H1 (cell line): ENCODE measurements at regions not wholly inside any gene's neighbourhood (a gene's known extent, or its start where the extent isn't known, plus 50 kb on each side); places are given as distances from the start of the nearest gene placed in this dataset.

Experiments
- CTCF ChIA-PET: fragments of 300-600 bp; sonication (Branson Sonifier 250); formaldehyde crosslinking; loops from one replicate; lab custom pipeline; 2021; ENCODE audit not compliant: partially characterized antibody; lab: Charles Lee
- POLR2A ChIA-PET: fragments of 300-600 bp; sonication (Branson Sonifier 250); formaldehyde crosslinking; loops from one replicate; lab custom pipeline; 2021; ENCODE audit warnings: inconsistent platforms; ENCODE audit not compliant: partially characterized antibody; lab: Charles Lee
- DNase-seq, 2 experiments: peaks; one replicate each; pipeline versions ENCODE4 v3.0.0 to v3.0.0-alpha.2; 2010 to 2022; ENCODE audit warnings: low spot score in 2 of 2, low read depth in 1 of 2, mixed read lengths in 1 of 2
- FAIRE-seq: peaks from 2 replicates; lab custom pipeline; 2011; peaks lifted over from hg19 to GRCh38; lab: Jason Lieb, UNC
- H2AFZ ChIP-seq: 2 replicates; pipeline ENCODE4 v1.8.1; 2012; ENCODE audit warnings: low read length, inconsistent platforms
- H2AK5ac ChIP-seq: 2 replicates; pipeline ENCODE4 v1.6.1; 2013; ENCODE audit warnings: low read depth, low read length
- H2BK120ac ChIP-seq: replicated peaks from 2 replicates; pipeline ENCODE3; 2013; ENCODE audit warnings: low read depth, low read length, inconsistent platforms
- H2BK12ac ChIP-seq: 2 replicates; pipeline ENCODE4 v1.6.1; 2013; ENCODE audit warnings: low read depth, low read length
- H2BK15ac ChIP-seq: 2 replicates; pipeline ENCODE4 v1.6.1; 2013; ENCODE audit warnings: low read length
- H2BK20ac ChIP-seq: 2 replicates; pipeline ENCODE4 v1.6.1; 2013; ENCODE audit warnings: low read length
- H2BK5ac ChIP-seq: 2 replicates; pipeline ENCODE4 v1.6.1; 2013; ENCODE audit warnings: low read depth, low read length
- H3K14ac ChIP-seq: 2 replicates; pipeline ENCODE4 v1.6.1; 2013; ENCODE audit warnings: inconsistent platforms; ENCODE audit not compliant: insufficient read length
- H3K18ac ChIP-seq: 2 replicates; pipeline ENCODE4 v1.6.1; 2013; ENCODE audit warnings: low read length; ENCODE audit errors: extremely low read depth
- H3K23ac ChIP-seq: 2 replicates; pipeline ENCODE4 v1.6.1; 2013; ENCODE audit warnings: inconsistent platforms; ENCODE audit not compliant: insufficient read length
- H3K23me2 ChIP-seq: 2 replicates; pipeline ENCODE4 v1.6.1; 2013; ENCODE audit warnings: low read depth, low read length
- H3K27ac ChIP-seq: 2 replicates; pipeline ENCODE4 v1.6.1; 2011; ENCODE audit warnings: low read depth, low read length, inconsistent platforms
- H3K27me3 ChIP-seq, 4 experiments: replicated peaks in 1 of 4; 1 replicate in 1 of 4; 2 replicates in 3 of 4; pipeline versions ENCODE4 v1.6.1 to v1.8.1; 2011 to 2013; ENCODE audit warnings: low read length in 3 of 4, mild to moderate bottlenecking in 3 of 4, inconsistent platforms in 2 of 4, mixed read lengths in 2 of 4, moderate library complexity in 1 of 4; ENCODE audit not compliant: control insufficient read depth in 3 of 4, insufficient read depth in 3 of 4; ENCODE audit errors: extremely low read depth in 1 of 4
- H3K36me3 ChIP-seq, 4 experiments: 2 replicates each; pipeline versions ENCODE4 v1.6.1 to v1.8.1; 2011 to 2013; ENCODE audit warnings: mild to moderate bottlenecking in 4 of 4, low read length in 3 of 4, moderate library complexity in 2 of 4, control low read depth in 1 of 4, inconsistent platforms in 1 of 4; ENCODE audit not compliant: insufficient read depth in 4 of 4, control insufficient read depth in 2 of 4
- H3K4ac ChIP-seq: replicated peaks from 2 replicates; pipeline ENCODE3; 2013; ENCODE audit warnings: low read length, low read depth, mixed read lengths, inconsistent platforms; ENCODE audit not compliant: insufficient read length
- H3K4me1 ChIP-seq, 4 experiments: replicated peaks in 1 of 4; 1 replicate in 1 of 4; 2 replicates in 3 of 4; pipeline versions ENCODE4 v1.6.1 to v1.8.1; 2011 to 2013; ENCODE audit warnings: low read length in 3 of 4, inconsistent platforms in 2 of 4, mixed read lengths in 1 of 4; ENCODE audit not compliant: insufficient read depth in 4 of 4, control insufficient read depth in 3 of 4
- H3K4me2 ChIP-seq, 2 experiments: 2 replicates each; pipeline versions ENCODE4 v1.6.1 to v1.8.1; 2011 to 2013; ENCODE audit warnings: low read depth in 2 of 2, low read length in 2 of 2, control low read depth in 1 of 2, inconsistent platforms in 1 of 2, mild to moderate bottlenecking in 1 of 2; ENCODE audit not compliant: insufficient read depth in 1 of 2
- H3K4me3 ChIP-seq, 4 experiments: fragments of 200-600, 300-600 bp in 1 of 4; sonication (generic), shearing (Covaris generic), sonication (Bioruptor Twin) in 1 of 4; 2 replicates each; pipeline versions ENCODE4 v1.5.1 to v1.8.1; 2011 to 2016; ENCODE audit warnings: low read length in 4 of 4, low read depth in 3 of 4, control low read depth in 2 of 4, inconsistent platforms in 2 of 4, mild to moderate bottlenecking in 2 of 4, mixed read lengths in 1 of 4, moderate library complexity in 1 of 4; ENCODE audit not compliant: insufficient read depth in 2 of 4; ENCODE audit errors: extremely low read depth in 1 of 4
- H3K56ac ChIP-seq: replicated peaks from 2 replicates; pipeline ENCODE3; 2013; ENCODE audit warnings: low read depth, mild to moderate bottlenecking, mixed read lengths, low read length, inconsistent platforms; ENCODE audit not compliant: insufficient read length
- H3K79me1 ChIP-seq: 2 replicates; pipeline ENCODE4 v1.6.1; 2013; ENCODE audit warnings: low read depth, low read length, control low read depth
- H3K79me2 ChIP-seq, 2 experiments: 2 replicates each; pipeline versions ENCODE4 v1.6.1 to v1.8.1; 2012 to 2013; ENCODE audit warnings: low read length in 2 of 2, mild to moderate bottlenecking in 2 of 2, inconsistent platforms in 1 of 2; ENCODE audit not compliant: insufficient read depth in 2 of 2, control insufficient read depth in 1 of 2
- H3K9ac ChIP-seq, 4 experiments: replicated peaks in 1 of 4; 1 replicate in 1 of 4; 2 replicates in 3 of 4; pipeline versions ENCODE4 v1.6.1 to v1.8.1; 2011 to 2013; ENCODE audit warnings: low read depth in 3 of 4, low read length in 3 of 4, control low read depth in 2 of 4, mild to moderate bottlenecking in 2 of 4, moderate library complexity in 2 of 4, inconsistent platforms in 1 of 4; ENCODE audit errors: extremely low read depth in 1 of 4
- H3K9me3 ChIP-seq, 2 experiments: 2 replicates each; pipeline versions ENCODE4 v1.6.1 to v1.8.1; 2012 to 2013; ENCODE audit warnings: mild to moderate bottlenecking in 2 of 2, moderate library complexity in 2 of 2, control low read depth in 1 of 2, inconsistent platforms in 1 of 2, low read depth in 1 of 2, low read length in 1 of 2, mixed read lengths in 1 of 2; ENCODE audit not compliant: insufficient read depth in 2 of 2
- H4K20me1 ChIP-seq, 2 experiments: replicated peaks in 1 of 2; 2 replicates each; pipeline versions ENCODE3 to v1.8.1; 2011 to 2013; ENCODE audit warnings: inconsistent platforms in 2 of 2, low read length in 2 of 2, mild to moderate bottlenecking in 1 of 2; ENCODE audit not compliant: insufficient read depth in 2 of 2, control insufficient read depth in 1 of 2
- H4K5ac ChIP-seq: 2 replicates; pipeline ENCODE4 v1.6.1; 2013; ENCODE audit warnings: low read length, low read depth, mixed read lengths, inconsistent platforms; ENCODE audit not compliant: insufficient read length
- H4K8ac ChIP-seq: 2 replicates; pipeline ENCODE4 v1.8.0; 2013; ENCODE audit warnings: mild to moderate bottlenecking, moderate library complexity, low read length, inconsistent platforms; ENCODE audit not compliant: insufficient read depth; ENCODE audit errors: extremely low read depth
- H4K91ac ChIP-seq: replicated peaks from 2 replicates; pipeline ENCODE3; 2013; ENCODE audit warnings: low read length, mixed read lengths, inconsistent platforms; ENCODE audit not compliant: insufficient read length
- CHD2 ChIP-seq: IDR thresholded peaks from 2 replicates; pipeline ENCODE4 v1.6.1; 2012; ENCODE audit warnings: low read length, improper control_type of control experiment
- EGR1 ChIP-seq: IDR thresholded peaks from 2 replicates; pipeline ENCODE4 v1.6.1; 2011; ENCODE audit warnings: low read depth, low read length, borderline replicate concordance
- GABPA ChIP-seq: IDR thresholded peaks from 2 replicates; pipeline ENCODE4 v1.6.1; 2011; ENCODE audit warnings: mild to moderate bottlenecking, low read length, moderate library complexity, borderline replicate concordance; ENCODE audit not compliant: insufficient read depth
- JUN ChIP-seq: IDR thresholded peaks from 2 replicates; pipeline ENCODE4 v1.6.1; 2011; ENCODE audit warnings: low read depth, mild to moderate bottlenecking, improper control_type of control experiment, low read length
- KDM4A ChIP-seq: IDR thresholded peaks from one replicate; pipeline ENCODE4 v1.7.1; 2012; ENCODE audit warnings: low read depth, mild to moderate bottlenecking, moderate library complexity, low read length, inconsistent platforms; ENCODE audit not compliant: severe bottlenecking
- MAFK ChIP-seq: IDR thresholded peaks from 2 replicates; pipeline ENCODE4 v1.6.1; 2012; ENCODE audit warnings: low read depth, mild to moderate bottlenecking, improper control_type of control experiment, low read length
- POLR2A ChIP-seq, 2 experiments: IDR thresholded peaks; 1 replicate in 1 of 2; 2 replicates in 1 of 2; pipeline ENCODE4 v1.6.1; 2011; ENCODE audit warnings: low read depth in 2 of 2, low read length in 2 of 2, mild to moderate bottlenecking in 2 of 2; ENCODE audit errors: control extremely low read depth in 1 of 2
- POU5F1 ChIP-seq: IDR thresholded peaks from 2 replicates; pipeline ENCODE4 v1.6.1; 2011; ENCODE audit warnings: low read depth, mild to moderate bottlenecking, low read length, moderate library complexity
- RBBP5 ChIP-seq: IDR thresholded peaks from 2 replicates; pipeline ENCODE4 v1.7.1; 2012; ENCODE audit warnings: low read depth, mild to moderate bottlenecking, inconsistent platforms, low read length, moderate library complexity, borderline replicate concordance
- SP1 ChIP-seq: IDR thresholded peaks from 2 replicates; pipeline ENCODE4 v1.6.1; 2011; ENCODE audit warnings: low read depth, low read length
- SP4 ChIP-seq: IDR thresholded peaks from 2 replicates; pipeline ENCODE4 v1.6.1; 2012; ENCODE audit warnings: low read length, inconsistent platforms
- TAF7 ChIP-seq: optimal IDR thresholded peaks from 2 replicates; pipeline ENCODE3; 2011; ENCODE audit warnings: low read depth, mild to moderate bottlenecking, inconsistent platforms, low read length, moderate library complexity, borderline replicate concordance
- TBP ChIP-seq: IDR thresholded peaks from 2 replicates; pipeline ENCODE4 v1.6.1; 2011; ENCODE audit warnings: low read depth, low read length, improper control_type of control experiment
- USF2 ChIP-seq: IDR thresholded peaks from 2 replicates; pipeline ENCODE4 v1.6.1; 2011; ENCODE audit warnings: low read length, improper control_type of control experiment
- ZNF274 ChIP-seq: IDR thresholded peaks from 2 replicates; pipeline ENCODE4 v1.7.0; 2012; ENCODE audit warnings: low read length, borderline replicate concordance; ENCODE audit errors: extremely low read depth
- WGBS, 2 experiments: shearing (Covaris generic) in 1 of 2; methylation state at CpG; one replicate each; pipeline versions ENCODE4 v1.1.6 to v1.1.7; 2013 to 2015; ENCODE audit warnings: low lambda C conversion rate in 2 of 2, mixed read lengths in 2 of 2, inconsistent platforms in 1 of 2, low coverage in 1 of 2, missing lambda C conversion rate in 1 of 2; ENCODE audit not compliant: insufficient replicate concordance in 2 of 2, insufficient coverage in 1 of 2, insufficient read length in 1 of 2; ENCODE audit errors: extremely low coverage in 1 of 2, missing lambda C conversion rate in 1 of 2; 5-methylcytosine and 5-hydroxymethylcytosine counted together

- Histone ChIP-seq H2BK120ac (no peak overlapping the region), H2BK20ac (no peak overlapping the region), H2AK5ac (no peak overlapping the region), H3K23me2 (no peaks in the 10 kb centered on the region; the same call in 1 of the 2 replicates), H3K79me1 (no peaks in the 10 kb centered on the region), H3K4ac (no peak overlapping the region), H4K5ac (no peak overlapping the region), H2BK15ac (no peak overlapping the region), H3K4me1 (peaks cover 0 to 28% (median 18%) of the 10 kb centered on the region in 4 experiments; a peak in 6 of 7 replicates), H3K4me2 (no peak overlapping the region), H3K14ac (no peak overlapping the region), H3K36me3 (no peaks in the 10 kb centered on the region; a peak in 1 of 8 replicates), H3K9me3 (no peaks in the 10 kb centered on the region), H3K27ac (no peak overlapping the region), H3K56ac (no peak overlapping the region), H2BK5ac (no peak overlapping the region), H3K9ac (no peak overlapping the region), H2AFZ (no peak overlapping the region), H3K79me2 (no peaks in the 10 kb centered on the region), H4K8ac (no peak overlapping the region), H3K27me3 (peaks cover 10 to 28% (median 24%) of the 10 kb centered on the region in 4 experiments), H3K18ac (no peak overlapping the region), H4K91ac (no peak overlapping the region), H3K23ac (no peak overlapping the region), H3K4me3 (no peak overlapping the region), H4K20me1 (peaks cover 0 to 5% of the 10 kb centered on the region in 2 experiments), H2BK12ac (no peak overlapping the region)
- ChIA-PET CTCF (interaction anchor here (0.6 to 3.7 kb wide), 7 partner anchors 11 to 519 kb away, joined by 3 to 16 read pairs (median 3); no protein-coding TSS in a partner anchor), POLR2A (interaction anchor here (0.7 kb wide), 1 partner anchor 287 kb away, joined by 3 read pairs; no protein-coding TSS in a partner anchor)
- 47% methylated on average over 2 of the region's 2 CpGs; no CpG with 5 or more reads in 1 of the 2 experiments for WGBS, 2 experiments
- DNase-seq (no peak), FAIRE-seq (no peak)
- TF ChIP-seq KDM4A (no peak), SP4 (no peak), JUN (no peak), MAFK (no peak), RBBP5 (no peak), TBP (no peak), ZNF274 (no peak), POLR2A (IDR thresholded peaks at IDR 0.05; ENCODE audit: control extremely low read depth in 1 of 2, low read depth in 2 of 2, low read length in 2 of 2) (no peak), GABPA (no peak), SP1 (no peak), TAF7 (no peak), EGR1 (no peak), CHD2 (no peak), POU5F1 (no peak), USF2 (no peak)
These were observed 154.2 kb downstream of the BARHL2 start for GRCh38 chr1:90562892-90563291.
